ENCODE measurements at regions not wholly inside any gene's neighbourhood (a gene's known extent, or its start where the extent isn't known, plus 50 kb on each side); places are given as distances from the start of the nearest gene placed in this dataset.
"Not testable (repeated sequence)": the region's sequence is repeated elsewhere in the genome, so short reads cannot be mapped to it uniquely, and the experiment has no call there.

- no peak for DNase-seq (ENCODE audit: low read depth in 2 of 2)
Measured at GRCh38 chr6:115064680-115065079, 721.9 kb upstream of the HS3ST5 start.

DNA sequence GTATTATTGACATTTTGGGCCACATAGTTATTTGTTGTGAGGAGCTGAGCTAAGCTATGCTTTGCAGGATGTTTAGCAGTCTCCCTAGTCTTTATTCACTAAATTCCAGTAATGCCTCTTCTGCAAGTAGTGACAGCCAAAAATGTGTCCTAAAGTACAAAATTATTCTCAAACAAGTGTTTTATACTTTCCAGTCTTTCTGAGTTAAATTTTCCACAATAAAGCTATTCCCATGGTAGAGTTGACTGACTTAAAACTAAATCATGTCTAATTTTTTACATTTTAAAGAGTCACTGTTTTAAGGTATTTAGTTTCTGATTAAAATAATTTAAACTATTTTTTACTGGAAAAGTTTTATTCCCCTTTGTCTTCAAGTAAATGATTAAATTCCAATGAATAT, 717.8 kb upstream of the HS3ST5 start:
- DNase-seq (ENCODE audit: low read depth in 2 of 2): no peak

GRCh38 chr6:115058414-115059211, 715.8 kb upstream of the HS3ST5 start:
- DNase-seq (ENCODE audit: low read depth in 2 of 2): no peak

DNA sequence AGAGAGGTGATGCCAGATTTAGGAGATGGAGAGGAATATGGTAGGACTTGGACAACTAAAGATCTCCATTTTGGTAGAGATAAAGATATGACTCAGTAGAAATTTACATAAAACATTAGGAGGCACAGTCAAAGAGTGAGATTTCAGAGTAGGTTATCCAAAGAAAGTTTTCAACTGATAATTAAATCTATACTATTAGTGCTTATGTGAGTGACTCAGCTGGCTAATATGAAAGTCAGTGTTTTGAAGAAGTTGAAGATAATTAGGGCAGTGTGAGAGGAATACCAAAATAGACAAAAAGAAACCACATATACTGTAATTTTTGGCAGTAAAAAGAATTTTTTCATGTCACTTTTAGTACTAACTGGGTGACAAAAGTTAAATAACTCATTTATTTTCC, 712.8 kb upstream of the HS3ST5 start:
- DNase-seq (ENCODE audit: low read depth in 2 of 2): no peak

DNA sequence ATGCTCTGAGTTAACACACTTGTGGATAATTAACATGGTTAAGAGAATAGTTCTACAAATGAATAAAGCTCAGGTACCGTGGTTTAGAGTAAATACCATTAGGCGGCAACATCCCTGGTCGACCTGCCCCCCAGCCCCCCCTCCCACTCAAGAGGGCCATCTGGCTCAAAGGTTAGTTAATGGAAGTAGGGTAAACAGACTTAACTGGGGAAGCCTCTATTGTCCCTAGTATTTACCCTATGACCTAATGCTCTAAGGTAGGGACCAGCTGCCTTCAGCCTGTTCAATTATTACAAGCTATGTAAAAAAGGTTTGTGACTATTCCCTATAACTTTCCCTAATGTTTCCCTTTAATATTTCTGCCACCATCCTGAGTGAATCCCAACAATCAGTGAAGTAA, 711.4 kb upstream of the HS3ST5 start:
- DNase-seq (ENCODE audit: low read depth in 2 of 2): not testable (repeated sequence)

- no peak for DNase-seq (ENCODE audit: low read depth in 2 of 2)
Measured at GRCh38 chr6:115053169-115053860, 710.5 kb upstream of the HS3ST5 start.

DNA sequence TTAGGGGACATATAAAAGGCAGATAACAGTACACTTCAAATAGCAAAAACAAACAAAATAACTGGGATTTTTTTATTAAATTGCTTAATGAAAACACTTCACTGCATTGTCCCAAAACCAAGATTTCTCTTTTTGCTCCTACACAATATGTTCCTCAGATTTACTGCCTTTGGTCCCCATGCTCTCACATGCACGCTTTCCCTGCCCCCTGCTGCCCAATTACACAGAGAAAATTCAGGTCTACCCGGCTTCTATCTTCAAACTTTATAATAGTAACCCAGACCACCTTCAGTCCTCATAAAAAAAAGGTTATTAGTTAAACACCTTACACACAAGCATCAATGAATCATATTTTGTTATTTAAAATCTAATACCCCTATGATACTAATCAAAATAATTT, 673.8 kb upstream of the HS3ST5 start:
- no peak for DNase-seq (ENCODE audit: low read depth in 2 of 2)

- no peak for DNase-seq (ENCODE audit: low read depth in 2 of 2)
Measured at GRCh38 chr6:115004982-115005381, 662.2 kb upstream of the HS3ST5 start.

DNA sequence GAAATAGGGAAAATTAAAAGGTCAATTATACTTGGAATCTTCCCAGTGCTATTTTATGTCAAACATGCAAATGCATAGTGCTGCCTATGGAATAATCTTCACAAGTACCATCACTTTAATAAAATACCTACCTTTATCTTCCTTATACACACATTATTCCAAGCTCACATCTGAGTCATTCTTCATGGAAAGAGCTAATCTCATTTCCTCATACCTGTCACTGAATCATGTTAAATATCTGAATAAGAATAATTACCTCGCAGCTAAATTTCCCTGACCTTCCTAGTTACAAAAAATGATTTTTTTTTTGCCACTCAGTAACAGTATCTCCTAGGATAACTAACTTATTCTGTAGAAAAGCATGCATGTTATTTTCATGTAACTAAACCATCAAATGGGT, 661.4 kb upstream of the HS3ST5 start:
- no peak for DNase-seq (ENCODE audit: low read depth in 2 of 2)

- no peak for DNase-seq (ENCODE audit: low read depth in 2 of 2)
Measured at GRCh38 chr6:115001731-115002350, 659.0 kb upstream of the HS3ST5 start.

GRCh38 chr6:115000736-115001135, 657.9 kb upstream of the HS3ST5 start:
- no peak for DNase-seq (ENCODE audit: low read depth in 2 of 2)

DNA sequence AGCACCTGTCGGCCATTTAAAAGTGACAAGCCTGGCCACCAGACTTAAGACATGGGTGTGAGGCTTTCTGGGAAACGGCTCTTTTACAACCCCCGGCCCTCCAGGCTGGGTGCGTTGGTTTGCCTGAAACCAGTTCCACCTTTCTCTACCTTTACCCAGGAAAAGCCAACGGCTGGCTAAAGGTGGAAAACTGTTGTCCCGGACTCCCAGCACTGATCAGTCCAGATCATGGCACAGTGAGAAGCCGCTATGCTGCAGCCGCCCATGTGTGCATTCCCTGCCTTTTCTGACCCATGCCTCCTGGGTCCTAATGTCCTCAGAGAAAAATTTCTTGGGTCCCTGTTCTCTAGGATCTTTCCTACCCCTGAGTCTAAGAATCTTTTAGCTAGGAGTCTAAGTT, 655.7 kb upstream of the HS3ST5 start:
- DNase-seq (ENCODE audit: low read depth in 2 of 2): no peak

DNA sequence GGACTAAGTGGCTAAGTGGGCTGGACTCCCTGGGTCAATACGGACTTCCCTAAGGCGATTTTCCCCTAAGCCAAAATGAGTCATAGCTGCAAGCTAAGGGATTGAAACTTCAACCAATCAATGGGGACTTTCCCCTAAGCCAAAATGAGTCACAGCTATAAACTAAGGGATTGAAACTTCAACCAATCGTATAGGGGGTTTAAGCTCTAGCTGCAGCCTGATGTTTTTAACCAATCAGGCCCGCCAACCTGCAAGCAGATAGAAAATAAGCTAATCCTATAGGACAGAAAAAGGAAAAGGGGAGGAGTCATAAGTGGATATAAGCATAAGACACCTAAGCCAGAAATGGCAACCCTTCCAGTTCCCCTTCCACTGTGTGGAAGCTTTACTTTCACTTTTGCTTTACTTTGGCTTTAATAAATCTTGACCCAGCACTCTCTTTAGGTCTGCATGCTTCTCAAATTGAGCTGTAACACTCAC, 655.0 kb upstream of the HS3ST5 start:
- DNase-seq (ENCODE audit: low read depth in 2 of 2): no peak

GRCh38 chr6:114995526-114995925, 652.7 kb upstream of the HS3ST5 start:
- DNase-seq (ENCODE audit: low read depth in 2 of 2): no peak

GRCh38 chr6:114989279-114989964, 646.6 kb upstream of the HS3ST5 start:
- no peak for DNase-seq (ENCODE audit: low read depth in 2 of 2)

- no peak for DNase-seq (ENCODE audit: low read depth in 2 of 2)
Measured at GRCh38 chr6:114987281-114987680, 644.5 kb upstream of the HS3ST5 start.

GRCh38 chr6:114955363-114955762, 612.5 kb upstream of the HS3ST5 start:
- no peak for DNase-seq (ENCODE audit: low read depth in 2 of 2)

DNA sequence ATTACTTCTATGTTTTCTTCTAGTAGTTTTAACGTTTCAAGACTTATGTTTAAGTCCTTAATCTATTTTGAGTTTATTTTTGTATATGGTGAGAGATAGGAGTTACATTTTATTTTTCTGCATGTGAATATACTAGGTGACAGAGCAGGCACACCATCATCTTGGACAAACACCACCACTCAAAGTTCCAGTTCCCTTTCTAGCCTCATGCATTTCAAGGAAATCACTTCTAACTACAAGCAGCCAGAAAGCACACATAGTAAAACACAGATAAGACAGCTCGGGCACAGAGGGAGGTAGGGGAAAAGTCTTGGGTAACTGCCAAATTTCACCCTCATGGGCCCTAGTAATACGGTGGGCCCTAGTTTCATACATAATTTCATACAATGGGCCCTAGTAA, 609.4 kb upstream of the HS3ST5 start:
- no peak for DNase-seq (ENCODE audit: low read depth in 2 of 2)

GRCh38 chr6:114945392-114945791, 602.6 kb upstream of the HS3ST5 start:
- no peak for DNase-seq (ENCODE audit: low read depth in 2 of 2)

- no peak for DNase-seq (ENCODE audit: low read depth in 2 of 2)
Measured at GRCh38 chr6:114941078-114941477, 598.3 kb upstream of the HS3ST5 start.

DNA sequence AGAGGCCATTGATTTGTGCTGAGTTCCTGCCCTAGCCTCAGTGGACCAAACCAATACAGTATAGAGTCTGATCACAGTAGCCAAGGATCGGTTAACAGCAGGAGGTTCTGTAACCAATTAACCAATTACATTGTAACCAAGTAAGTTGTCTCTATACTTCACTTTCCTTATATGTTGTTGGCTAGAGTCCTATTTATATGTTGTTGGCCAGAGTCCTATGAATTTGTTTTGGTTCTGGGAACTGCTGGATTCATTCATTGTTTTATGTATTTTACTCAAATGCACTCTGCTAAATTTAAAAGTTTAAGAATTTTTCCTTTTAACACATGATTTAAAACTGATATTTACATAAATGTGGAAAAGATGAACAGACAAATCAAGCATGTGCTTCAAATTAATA, 597.4 kb upstream of the HS3ST5 start:
- no peak for DNase-seq (ENCODE audit: low read depth in 2 of 2)

DNA sequence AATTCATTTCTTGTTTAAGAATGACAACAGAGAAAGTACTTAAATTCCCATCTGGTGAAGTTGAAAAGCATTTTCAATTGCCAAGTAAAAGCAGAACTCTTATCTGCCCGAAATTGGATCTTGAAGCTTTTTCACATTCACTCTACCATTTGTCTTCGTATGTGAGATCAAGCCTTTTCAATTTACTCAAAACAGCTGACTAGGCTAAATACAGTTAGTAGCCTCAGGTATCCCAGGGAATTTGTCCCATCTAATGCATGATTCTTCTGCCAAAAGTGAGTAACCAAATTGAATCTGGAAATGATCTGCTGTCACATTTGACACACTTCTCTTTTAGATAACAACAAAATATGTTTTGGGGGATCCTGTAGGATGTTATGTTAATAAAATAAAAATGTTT, 596.8 kb upstream of the HS3ST5 start:
- no peak for DNase-seq (ENCODE audit: low read depth in 2 of 2)
